Esophagus squamous epithelium (tissue), 5 donors: ENCODE measurements at regions not wholly inside any gene's neighbourhood (a gene's known extent, or its start where the extent isn't known, plus 50 kb on each side); places are given as distances from the start of the nearest gene placed in this dataset.

ENCODE experiments used
- DNase-seq: peaks from one replicate; lab custom pipeline; 2025; lab: John Stamatoyannopoulos, UW
- H3K27ac ChIP-seq, 4 donors: fragments of 200-600 bp; sonication (generic); one replicate each; pipeline ENCODE4 v1.5.1; 2016 to 2019; ENCODE audit warnings: mild to moderate bottlenecking in 1 of 4
- H3K27me3 ChIP-seq, 4 donors: fragments of 200-600 bp; sonication (generic); 1 replicate in 3 of 4; 2 replicates in 1 of 4; pipeline versions ENCODE4 v1.5.1 to v1.6.0; 2017 to 2021; ENCODE audit warnings: antibody characterized with exemption in 1 of 4
- H3K36me3 ChIP-seq, 3 donors: fragments of 200-600 bp; sonication (generic); one replicate each; pipeline ENCODE4 v1.5.1; 2016 to 2019
- H3K4me1 ChIP-seq, 3 donors: fragments of 200-600 bp; sonication (generic); one replicate each; pipeline ENCODE4 v1.5.1; 2017 to 2019
- H3K4me3 ChIP-seq, 4 donors: fragments of 200-600 bp; sonication (generic); 1 replicate in 3 of 4; 2 replicates in 1 of 4; pipeline ENCODE4 v1.5.1; 2016 to 2019; ENCODE audit warnings: mild to moderate bottlenecking in 2 of 4, moderate library complexity in 1 of 4
- H3K9me3 ChIP-seq, 3 donors: fragments of 200-600 bp; sonication (generic); one replicate each; pipeline ENCODE4 v1.5.1; 2016 to 2019
- CTCF ChIP-seq, 6 experiments: fragments of 450-650 bp in 4 of 6; fragments of 200-600 bp in 2 of 6; sonication (generic) in 2 of 6; IDR thresholded peaks; one replicate each; pipeline ENCODE4 v1.5.1; 2016 to 2019; ENCODE audit warnings: antibody characterized with exemption in 6 of 6, mild to moderate bottlenecking in 4 of 6, moderate library complexity in 4 of 6
- POLR2A ChIP-seq, 4 donors: fragments of 450-650 bp; IDR thresholded peaks; one replicate each; pipeline ENCODE4 v1.6.1; 2017; ENCODE audit warnings: antibody characterized with exemption in 4 of 4, mild to moderate bottlenecking in 4 of 4, moderate library complexity in 3 of 4
- WGBS, 2 donors: methylation state at CpG; one replicate each; pipeline ENCODE4 v1.1.5; 2018; 5-methylcytosine and 5-hydroxymethylcytosine counted together
- intact Hi-C: fragments of 100-400 bp; cut with DNase I; formaldehyde crosslinking; loops from one replicate; pipeline ENCODE4 v1.15.0; 2022
- donor health status: DM: yes; HTN: yes; CAD: no.

- intact Hi-C loops = no loop called here
- 89 to 92% methylated on average over 10 of the region's 10 CpGs for WGBS, 2 donors
- no peaks in the 10 kb centered on the region for H3K4me1 ChIP-seq
- no peaks in the 10 kb centered on the region for H3K36me3 ChIP-seq
- TF ChIP-seq POLR2A (IDR thresholded peaks at IDR 0.05) (no peak), CTCF (IDR thresholded peaks at IDR 0.05) (no peak)
- no peaks in the 10 kb centered on the region for H3K27me3 ChIP-seq
- DNase-seq = no peak
- no peak overlapping the region for H3K4me3 ChIP-seq
- H3K9me3 ChIP-seq = no peaks in the 10 kb centered on the region
- H3K27ac ChIP-seq = no peak overlapping the region
Observed at GRCh38 chr5:165423697-165424299, 1918.4 kb downstream of the MAT2B start.

GRCh38 chr5:165425594-165425993, 1920.2 kb downstream of the MAT2B start:
- DNase-seq = no peak
- Histone ChIP-seq H3K36me3 (no peaks in the 10 kb centered on the region), H3K27ac (no peak overlapping the region), H3K4me3 (no peak overlapping the region), H3K27me3 (no peaks in the 10 kb centered on the region), H3K4me1 (no peaks in the 10 kb centered on the region), H3K9me3 (no peaks in the 10 kb centered on the region)
- TF ChIP-seq CTCF (IDR thresholded peaks at IDR 0.05) (no peak), POLR2A (IDR thresholded peaks at IDR 0.05) (no peak)
- intact Hi-C loops = no loop called here
- 57 to 66% methylated on average over 4 of the region's 4 CpGs for WGBS, 2 donors

GRCh38 chr5:165448753-165449152, 1943.3 kb downstream of the MAT2B start:
- Histone ChIP-seq H3K4me3 (no peak overlapping the region), H3K27me3 (no peaks in the 10 kb centered on the region), H3K4me1 (no peaks in the 10 kb centered on the region), H3K36me3 (no peaks in the 10 kb centered on the region), H3K27ac (no peak overlapping the region), H3K9me3 (no peaks in the 10 kb centered on the region)
- intact Hi-C loops = no loop called here
- DNase-seq = no peak
- TF ChIP-seq POLR2A (IDR thresholded peaks at IDR 0.05) = no peak
- no peak for TF ChIP-seq CTCF (IDR thresholded peaks at IDR 0.05)
- 59 to 62% methylated on average over 1 of the region's 1 CpG for WGBS, 2 donors

- DNase-seq = no peak
- Histone ChIP-seq H3K9me3 (no peaks in the 10 kb centered on the region), H3K27ac (no peak overlapping the region), H3K4me1 (no peaks in the 10 kb centered on the region), H3K36me3 (no peaks in the 10 kb centered on the region), H3K4me3 (no peak overlapping the region), H3K27me3 (no peaks in the 10 kb centered on the region)
- 14 to 15% methylated on average over 5 of the region's 5 CpGs for WGBS, 2 donors
- TF ChIP-seq POLR2A (IDR thresholded peaks at IDR 0.05) = no peak
- peak in 2 of 6 experiments; percentile 12 to 22 for TF ChIP-seq CTCF (IDR thresholded peaks at IDR 0.05)
- intact Hi-C loops = no loop called here
Observed at GRCh38 chr5:165457859-165458481, 1952.6 kb downstream of the MAT2B start.

- TF ChIP-seq CTCF (IDR thresholded peaks at IDR 0.05) = no peak
- no peak for TF ChIP-seq POLR2A (IDR thresholded peaks at IDR 0.05)
- no peak for DNase-seq
- intact Hi-C loops = no loop called here
Observed at GRCh38 chr5:165459232-165459631, 1953.8 kb downstream of the MAT2B start.

More at GRCh38 chr5:165459232-165459631, 1953.8 kb downstream of the MAT2B start:
- H3K27ac ChIP-seq = no peak overlapping the region
- no peaks in the 10 kb centered on the region for H3K9me3 ChIP-seq
- no peaks in the 10 kb centered on the region for H3K36me3 ChIP-seq
- no peak overlapping the region for H3K4me3 ChIP-seq
- H3K27me3 ChIP-seq = no peaks in the 10 kb centered on the region
- H3K4me1 ChIP-seq = no peaks in the 10 kb centered on the region
